ENCODE measurements at regions not wholly inside any gene's neighbourhood (a gene's known extent, or its start where the extent isn't known, plus 50 kb on each side); places are given as distances from the start of the nearest gene placed in this dataset.

GRCh38 chr9:109910671-109911518 is 130.9 kb downstream of the PALM2AKAP2 start:
- TF ChIP-seq, protein P1, sequence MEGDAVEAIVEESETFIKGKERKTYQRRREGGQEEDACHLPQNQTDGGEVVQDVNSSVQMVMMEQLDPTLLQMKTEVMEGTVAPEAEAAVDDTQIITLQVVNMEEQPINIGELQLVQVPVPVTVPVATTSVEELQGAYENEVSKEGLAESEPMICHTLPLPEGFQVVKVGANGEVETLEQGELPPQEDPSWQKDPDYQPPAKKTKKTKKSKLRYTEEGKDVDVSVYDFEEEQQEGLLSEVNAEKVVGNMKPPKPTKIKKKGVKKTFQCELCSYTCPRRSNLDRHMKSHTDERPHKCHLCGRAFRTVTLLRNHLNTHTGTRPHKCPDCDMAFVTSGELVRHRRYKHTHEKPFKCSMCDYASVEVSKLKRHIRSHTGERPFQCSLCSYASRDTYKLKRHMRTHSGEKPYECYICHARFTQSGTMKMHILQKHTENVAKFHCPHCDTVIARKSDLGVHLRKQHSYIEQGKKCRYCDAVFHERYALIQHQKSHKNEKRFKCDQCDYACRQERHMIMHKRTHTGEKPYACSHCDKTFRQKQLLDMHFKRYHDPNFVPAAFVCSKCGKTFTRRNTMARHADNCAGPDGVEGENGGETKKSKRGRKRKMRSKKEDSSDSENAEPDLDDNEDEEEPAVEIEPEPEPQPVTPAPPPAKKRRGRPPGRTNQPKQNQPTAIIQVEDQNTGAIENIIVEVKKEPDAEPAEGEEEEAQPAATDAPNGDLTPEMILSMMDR (IDR thresholded peaks at IDR 0.05): no peak
- no peak for TF ChIP-seq POLR2A (IDR thresholded peaks at IDR 0.05)
